ENCODE measurements at regions not wholly inside any gene's neighbourhood (a gene's known extent, or its start where the extent isn't known, plus 50 kb on each side); places are given as distances from the start of the nearest gene placed in this dataset.

DNA sequence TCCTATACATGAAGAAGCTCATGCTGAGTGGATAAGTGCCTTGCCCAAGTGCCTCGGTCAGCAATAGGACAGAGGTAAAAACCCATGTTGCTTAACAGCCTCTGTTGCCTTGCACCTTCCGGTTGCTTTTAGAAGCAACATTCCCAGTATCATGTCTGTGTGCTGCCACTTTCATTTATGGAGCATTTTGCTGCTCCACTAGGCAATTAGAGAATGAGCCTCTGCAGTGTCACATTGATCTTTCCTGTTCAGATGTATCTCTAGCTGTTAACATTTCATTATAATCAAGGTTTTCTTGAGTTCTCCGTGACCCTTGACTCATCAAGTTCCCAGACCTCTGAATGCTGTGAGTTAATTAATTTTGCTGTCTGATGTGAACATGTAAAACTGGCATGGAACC, 134.5 kb upstream of the EPB41L3 start:
- no peaks in the 10 kb centered on the region for H3K9me3 ChIP-seq
- no peak for DNase-seq
- H3K4me1 ChIP-seq = no peaks in the 10 kb centered on the region
- H3K27ac ChIP-seq = no peak overlapping the region
- H3K36me3 ChIP-seq = no peaks in the 10 kb centered on the region
- in situ Hi-C loops (cut with MboI; ENCODE audit: low sequenced_read_pairs in 4 of 4) (no loop called here), intact Hi-C loops (cut with DNase I; ENCODE audit: low total_unique reads) (no loop called here)
- H3K27me3 ChIP-seq = no peaks in the 10 kb centered on the region
- H3K4me3 ChIP-seq = no peak overlapping the region
- ATAC-seq = no peak
- TF ChIP-seq, protein P1, sequence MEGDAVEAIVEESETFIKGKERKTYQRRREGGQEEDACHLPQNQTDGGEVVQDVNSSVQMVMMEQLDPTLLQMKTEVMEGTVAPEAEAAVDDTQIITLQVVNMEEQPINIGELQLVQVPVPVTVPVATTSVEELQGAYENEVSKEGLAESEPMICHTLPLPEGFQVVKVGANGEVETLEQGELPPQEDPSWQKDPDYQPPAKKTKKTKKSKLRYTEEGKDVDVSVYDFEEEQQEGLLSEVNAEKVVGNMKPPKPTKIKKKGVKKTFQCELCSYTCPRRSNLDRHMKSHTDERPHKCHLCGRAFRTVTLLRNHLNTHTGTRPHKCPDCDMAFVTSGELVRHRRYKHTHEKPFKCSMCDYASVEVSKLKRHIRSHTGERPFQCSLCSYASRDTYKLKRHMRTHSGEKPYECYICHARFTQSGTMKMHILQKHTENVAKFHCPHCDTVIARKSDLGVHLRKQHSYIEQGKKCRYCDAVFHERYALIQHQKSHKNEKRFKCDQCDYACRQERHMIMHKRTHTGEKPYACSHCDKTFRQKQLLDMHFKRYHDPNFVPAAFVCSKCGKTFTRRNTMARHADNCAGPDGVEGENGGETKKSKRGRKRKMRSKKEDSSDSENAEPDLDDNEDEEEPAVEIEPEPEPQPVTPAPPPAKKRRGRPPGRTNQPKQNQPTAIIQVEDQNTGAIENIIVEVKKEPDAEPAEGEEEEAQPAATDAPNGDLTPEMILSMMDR (IDR thresholded peaks at IDR 0.05 in 4 of 5, conservative IDR thresholded peaks at IDR 0.05 in 1 of 5) = no peak
- no peak for TF ChIP-seq POLR2A (IDR thresholded peaks at IDR 0.05)

DNA sequence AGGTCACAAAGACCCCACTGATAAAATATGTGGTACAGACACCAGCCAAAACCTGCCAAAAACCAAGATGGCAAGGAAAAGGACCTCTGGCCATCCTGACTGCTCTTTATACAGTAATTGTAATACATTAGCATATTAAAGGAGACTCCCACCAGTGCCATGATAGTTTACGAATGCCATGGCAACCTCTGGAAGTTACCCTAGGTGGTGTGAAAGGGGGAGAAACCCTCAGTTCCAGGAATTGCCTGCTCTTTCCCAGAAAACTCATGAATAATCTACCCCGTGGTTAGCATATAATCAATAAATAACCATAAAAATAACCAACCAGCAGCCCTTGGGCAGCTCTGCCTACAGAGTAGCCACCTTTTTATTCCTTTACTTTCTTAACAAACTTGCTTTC, 129.8 kb upstream of the EPB41L3 start:
- Histone ChIP-seq H3K27me3 (no peaks in the 10 kb centered on the region), H3K4me3 (no peak overlapping the region), H3K9me3 (no peaks in the 10 kb centered on the region), H3K4me1 (no peaks in the 10 kb centered on the region), H3K36me3 (no peaks in the 10 kb centered on the region), H3K27ac (no peak overlapping the region)
- intact Hi-C loops (cut with DNase I; ENCODE audit: low total_unique reads) (no loop called here), in situ Hi-C loops (cut with MboI; ENCODE audit: low sequenced_read_pairs in 4 of 4) (no loop called here)
- DNase-seq = no peak
- no peak for TF ChIP-seq POLR2A (IDR thresholded peaks at IDR 0.05)
- TF ChIP-seq, protein P1 (IDR thresholded peaks at IDR 0.05 in 4 of 5, conservative IDR thresholded peaks at IDR 0.05 in 1 of 5) = no peak
- no peak for ATAC-seq

DNA sequence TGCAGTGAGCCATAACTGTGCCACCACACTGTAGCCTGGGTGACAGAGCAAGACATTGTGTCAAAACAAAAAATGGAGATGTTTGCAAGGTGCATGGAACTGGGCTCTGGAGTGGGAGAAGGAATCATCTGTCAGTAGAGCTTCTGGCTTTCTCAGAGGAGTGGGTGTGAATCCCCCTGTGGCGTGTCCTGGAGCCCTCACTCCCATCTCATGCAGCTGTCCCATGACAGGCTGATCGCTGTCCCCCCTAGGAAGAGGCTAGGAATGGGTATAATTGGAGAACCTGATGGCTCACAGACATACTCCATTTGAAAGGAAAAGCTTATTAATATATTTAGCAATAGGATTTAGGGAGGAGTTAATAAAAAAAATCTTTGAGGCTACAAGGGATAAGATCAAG, 125.8 kb upstream of the EPB41L3 start:
- ATAC-seq (no peak), DNase-seq (no peak)
- H3K9me3 ChIP-seq = no peaks in the 10 kb centered on the region
- no peaks in the 10 kb centered on the region for H3K36me3 ChIP-seq
- no peaks in the 10 kb centered on the region for H3K4me1 ChIP-seq
- no peaks in the 10 kb centered on the region for H3K27me3 ChIP-seq
- TF ChIP-seq, protein P1 (IDR thresholded peaks at IDR 0.05 in 4 of 5, conservative IDR thresholded peaks at IDR 0.05 in 1 of 5) = no peak
- TF ChIP-seq POLR2A (IDR thresholded peaks at IDR 0.05) = no peak
- intact Hi-C loops (cut with DNase I; ENCODE audit: low total_unique reads) (no loop called here), in situ Hi-C loops (cut with MboI; ENCODE audit: low sequenced_read_pairs in 4 of 4) (no loop called here)
- no peak overlapping the region for H3K4me3 ChIP-seq
- no peak overlapping the region for H3K27ac ChIP-seq

DNA sequence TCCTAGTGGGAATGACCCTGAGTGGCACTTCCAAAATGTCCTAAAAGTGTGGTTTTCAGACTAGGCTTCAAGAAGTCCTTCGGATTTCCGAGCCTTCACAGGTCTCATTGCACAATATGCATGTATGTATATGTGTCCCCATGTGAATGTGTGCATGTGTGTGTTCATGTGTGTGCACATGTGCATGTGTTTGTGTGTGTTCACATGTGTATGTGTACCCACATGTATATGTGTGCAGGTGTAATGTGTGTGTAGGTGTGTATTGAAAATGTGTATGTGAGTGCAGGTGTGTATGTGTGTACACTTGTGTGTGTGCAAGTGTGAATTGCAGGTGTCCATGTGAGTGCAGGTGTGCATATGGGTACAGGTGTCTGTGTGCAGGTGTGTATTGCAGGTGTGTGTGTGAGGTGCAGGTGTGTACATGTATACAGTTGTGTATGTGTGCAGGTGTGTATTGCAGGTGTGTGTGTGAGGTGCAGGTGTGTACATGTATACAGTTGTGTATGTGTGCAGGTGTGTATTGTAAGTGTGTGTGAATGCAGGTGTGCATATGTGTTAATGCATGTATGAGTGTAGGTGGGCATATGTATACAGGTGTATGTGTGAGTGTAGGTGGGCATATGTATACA, 124.4 kb upstream of the EPB41L3 start:
- in situ Hi-C loops (cut with MboI; ENCODE audit: low sequenced_read_pairs in 4 of 4) (no loop called here), intact Hi-C loops (cut with DNase I; ENCODE audit: low total_unique reads) (no loop called here)
- TF ChIP-seq, protein P1 (IDR thresholded peaks at IDR 0.05 in 4 of 5, conservative IDR thresholded peaks at IDR 0.05 in 1 of 5) = no peak
- TF ChIP-seq POLR2A (IDR thresholded peaks at IDR 0.05) = no peak
- Histone ChIP-seq H3K9me3 (no peaks in the 10 kb centered on the region), H3K36me3 (no peaks in the 10 kb centered on the region), H3K4me3 (no peak overlapping the region), H3K4me1 (no peaks in the 10 kb centered on the region), H3K27me3 (no peaks in the 10 kb centered on the region), H3K27ac (no peak overlapping the region)
- DNase-seq (no peak), ATAC-seq (no peak)

DNA sequence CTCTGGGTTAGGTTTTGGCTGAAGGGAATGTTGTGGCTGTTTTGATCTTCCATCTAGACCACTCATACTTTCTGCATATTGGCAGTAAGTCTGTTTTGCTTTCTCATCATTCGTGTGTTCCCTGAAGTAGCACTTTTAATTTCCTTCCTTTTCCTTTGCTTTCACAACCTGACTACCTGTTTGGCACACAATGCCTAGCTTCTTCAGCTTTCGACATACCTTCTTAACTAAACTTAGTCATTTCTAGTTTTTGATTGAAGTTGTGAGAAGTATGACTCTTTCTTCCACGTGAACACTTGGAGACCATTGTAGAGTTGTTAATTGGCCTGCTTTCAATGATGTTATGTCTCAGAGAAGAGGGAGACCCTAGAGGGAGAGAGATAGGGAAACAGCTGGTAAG, 123.6 kb upstream of the EPB41L3 start:
- no peaks in the 10 kb centered on the region for H3K36me3 ChIP-seq
- no peak overlapping the region for H3K27ac ChIP-seq
- intact Hi-C loops (cut with DNase I; ENCODE audit: low total_unique reads) (no loop called here), in situ Hi-C loops (cut with MboI; ENCODE audit: low sequenced_read_pairs in 4 of 4) (no loop called here)
- ATAC-seq (no peak), DNase-seq (no peak)
- no peaks in the 10 kb centered on the region for H3K27me3 ChIP-seq
- H3K4me3 ChIP-seq = no peak overlapping the region
- no peaks in the 10 kb centered on the region for H3K9me3 ChIP-seq
- TF ChIP-seq, protein P1 (IDR thresholded peaks at IDR 0.05 in 4 of 5, conservative IDR thresholded peaks at IDR 0.05 in 1 of 5) = no peak
- TF ChIP-seq POLR2A (IDR thresholded peaks at IDR 0.05) = no peak
- H3K4me1 ChIP-seq = no peaks in the 10 kb centered on the region
